Endothelial cell of umbilical vein (primary cell): ENCODE measurements at regions not wholly inside any gene's neighbourhood (a gene's known extent, or its start where the extent isn't known, plus 50 kb on each side); places are given as distances from the start of the nearest gene placed in this dataset.

Experiments
- BruUV-seq: library from RNA; stranded (reverse); fragments of 400-500 nt; replicated peaks from 2 replicates; lab custom pipeline; 2021; lab: Mats Ljungman, UMichigan
- CTCF ChIA-PET: fragments of 300-600, 350-600 bp; sonication (Branson Sonifier 250); formaldehyde crosslinking; loops from one replicate; lab custom pipeline; 2021; ENCODE audit warnings: antibody characterized with exemption, inconsistent platforms; lab: Charles Lee
- POLR2A ChIA-PET: fragments of 300-600, 350-600 bp; sonication (Branson Sonifier 250); formaldehyde crosslinking; loops from one replicate; lab custom pipeline; 2021; ENCODE audit warnings: antibody characterized with exemption, inconsistent platforms; lab: Charles Lee
- DNase-seq: peaks from one replicate; pipeline ENCODE4 v3.0.0-alpha.2; 2011; ENCODE audit warnings: low read depth, low spot score
- FAIRE-seq: peaks from 2 replicates; lab custom pipeline; 2011; peaks lifted over from hg19 to GRCh38; lab: Jason Lieb, UNC
- H2AFZ ChIP-seq: 2 replicates; pipeline ENCODE4 v1.6.0; 2012; ENCODE audit warnings: low read depth, low read length, control low read depth, inconsistent platforms
- H3K27ac ChIP-seq: 2 replicates; pipeline ENCODE4 v1.5.1; 2011; ENCODE audit warnings: low read depth, mild to moderate bottlenecking, control low read depth, low read length, moderate library complexity; ENCODE audit not compliant: insufficient read depth
- H3K27me3 ChIP-seq, 2 experiments: 2 replicates each; pipeline versions ENCODE4 v1.6.0 to v1.6.1; 2011; ENCODE audit warnings: low read length in 2 of 2, mixed read lengths in 1 of 2; ENCODE audit not compliant: control insufficient read depth in 2 of 2, insufficient read depth in 2 of 2
- H3K36me3 ChIP-seq, 2 experiments: 2 replicates in 1 of 2; 3 replicates in 1 of 2; pipeline ENCODE4 v1.5.1; 2011; ENCODE audit warnings: low read length in 2 of 2, mild to moderate bottlenecking in 1 of 2, moderate library complexity in 1 of 2; ENCODE audit not compliant: control insufficient read depth in 2 of 2, insufficient read depth in 2 of 2; ENCODE audit errors: extremely low read depth in 1 of 2
- H3K4me1 ChIP-seq: 3 replicates; pipeline ENCODE4 v1.5.1; 2011; ENCODE audit warnings: mild to moderate bottlenecking, low read length; ENCODE audit not compliant: control insufficient read depth, insufficient read depth; ENCODE audit errors: extremely low read depth
- H3K4me2 ChIP-seq: 2 replicates; pipeline ENCODE4 v1.6.1; 2011; ENCODE audit warnings: low read length, control low read depth, mixed read lengths; ENCODE audit not compliant: insufficient read depth
- H3K4me3 ChIP-seq, 3 experiments: fragments of 200-600 bp in 1 of 3; sonication (generic), shearing (Covaris generic) in 1 of 3; replicated peaks in 1 of 3; 2 replicates each; pipeline ENCODE4 v1.5.1; 2011 to 2016; ENCODE audit warnings: control low read depth in 3 of 3, low read length in 3 of 3, mild to moderate bottlenecking in 2 of 3, inconsistent platforms in 1 of 3, low read depth in 1 of 3, moderate library complexity in 1 of 3; ENCODE audit not compliant: insufficient read depth in 1 of 3
- H3K79me2 ChIP-seq: 2 replicates; pipeline ENCODE4 v1.6.0; 2012; ENCODE audit warnings: low read length, inconsistent platforms; ENCODE audit not compliant: control insufficient read depth, insufficient read depth
- H3K9ac ChIP-seq: replicated peaks from 2 replicates; pipeline ENCODE3; 2011; ENCODE audit warnings: low read length, control low read depth; ENCODE audit not compliant: insufficient read depth; ENCODE audit errors: extremely low read depth
- H3K9me1 ChIP-seq: replicated peaks from 3 replicates; pipeline ENCODE4 v1.6.0; 2011; ENCODE audit warnings: mild to moderate bottlenecking, low read length; ENCODE audit not compliant: control insufficient read depth, insufficient read depth; ENCODE audit errors: extremely low read depth
- H3K9me3 ChIP-seq: replicated peaks from 2 replicates; pipeline ENCODE4 v1.5.1; 2012; ENCODE audit warnings: low read length, inconsistent platforms; ENCODE audit not compliant: control insufficient read depth, insufficient read depth
- H4K20me1 ChIP-seq: replicated peaks from 2 replicates; pipeline ENCODE3; 2011; ENCODE audit warnings: mild to moderate bottlenecking, low read length; ENCODE audit not compliant: control insufficient read depth, insufficient read depth; ENCODE audit errors: extremely low read depth
- EZH2 ChIP-seq: IDR thresholded peaks from 2 replicates; pipeline ENCODE4 v1.6.1; 2012; ENCODE audit warnings: borderline replicate concordance, low read depth, mild to moderate bottlenecking, moderate library complexity, low read length, inconsistent platforms; ENCODE audit not compliant: severe bottlenecking
- FOS ChIP-seq: IDR thresholded peaks from 2 replicates; pipeline ENCODE4 v1.6.1; 2011; ENCODE audit warnings: mild to moderate bottlenecking, low read length, moderate library complexity, borderline replicate concordance; ENCODE audit not compliant: insufficient read depth
- GATA2 ChIP-seq: IDR thresholded peaks from 2 replicates; pipeline ENCODE4 v1.7.0; 2011; ENCODE audit warnings: low read depth, mild to moderate bottlenecking, moderate library complexity, mixed read lengths, low read length; ENCODE audit not compliant: insufficient read length, insufficient read depth
- JUN ChIP-seq: IDR thresholded peaks from 2 replicates; pipeline ENCODE4 v1.6.1; 2011; ENCODE audit warnings: borderline replicate concordance, low read depth; ENCODE audit not compliant: insufficient read length, insufficient read depth
- MYC ChIP-seq: IDR thresholded peaks from one replicate; pipeline ENCODE4 v1.6.1; 2011; ENCODE audit warnings: mild to moderate bottlenecking, low read depth, low read length
- POLR2A ChIP-seq: IDR thresholded peaks from 2 replicates; pipeline ENCODE4 v1.6.1; 2012; ENCODE audit warnings: low read depth, mild to moderate bottlenecking, control low read depth, low read length
- POLR2AphosphoS5 ChIP-seq: IDR thresholded peaks from 2 replicates; pipeline ENCODE4 v1.6.1; 2012; ENCODE audit warnings: low read depth, mild to moderate bottlenecking, control low read depth, low read length, moderate library complexity; ENCODE audit not compliant: insufficient read depth
- dilution Hi-C: fragments of 300-500 bp; cut with MboI; formaldehyde crosslinking; loops from one replicate; pipeline ENCODE4 v1.15.0; 2019; ENCODE audit warnings: low sequenced_read_pairs; ENCODE audit not compliant: extremely low pct_ligation_motif_present
- intact Hi-C: fragments of 100-400 bp; cut with micrococcal nuclease; formaldehyde crosslinking; loops from one replicate; pipeline ENCODE4 v1.10.0; 2022
- TF ChIP-seq, protein P1 (sequence below), 2 donors: IDR thresholded peaks; 1 replicate in 1 of 2; 2 replicates in 1 of 2; pipeline ENCODE4 v1.5.1; 2011; ENCODE audit warnings: low read length in 2 of 2, mild to moderate bottlenecking in 2 of 2, moderate library complexity in 2 of 2, control low read depth in 1 of 2, inconsistent platforms in 1 of 2, low read depth in 1 of 2; ENCODE audit not compliant: insufficient read depth in 1 of 2; ENCODE audit errors: extremely low read depth in 1 of 2
- TF ChIP-seq, protein P2 (sequence below): IDR thresholded peaks from 2 replicates; pipeline ENCODE4 v1.6.1; 2011; ENCODE audit not compliant: insufficient read depth, insufficient read length

DNA sequence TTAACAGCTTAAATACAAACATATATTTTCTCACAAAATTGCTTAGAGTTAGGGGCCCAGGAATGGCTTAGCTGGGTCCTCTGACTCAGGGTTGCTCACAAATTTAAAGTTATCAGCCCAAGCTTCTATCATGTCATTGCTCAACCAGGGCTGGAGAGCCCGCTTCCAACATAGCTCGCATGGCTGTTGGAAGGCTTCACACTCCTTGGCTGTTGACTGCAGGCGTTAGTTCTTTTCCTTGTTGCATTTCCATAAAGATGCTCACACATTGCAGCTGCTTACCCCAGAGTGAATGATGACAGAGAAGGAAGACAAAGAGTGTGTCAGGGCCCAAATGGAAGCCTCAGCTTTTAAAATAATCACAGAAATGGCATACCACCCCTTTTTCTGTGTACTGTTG is 62.9 kb upstream of the TFPI start:
- no peaks in the 10 kb centered on the region for H3K36me3 ChIP-seq
- no peaks in the 10 kb centered on the region for H3K9me3 ChIP-seq
- TF ChIP-seq, protein P1, sequence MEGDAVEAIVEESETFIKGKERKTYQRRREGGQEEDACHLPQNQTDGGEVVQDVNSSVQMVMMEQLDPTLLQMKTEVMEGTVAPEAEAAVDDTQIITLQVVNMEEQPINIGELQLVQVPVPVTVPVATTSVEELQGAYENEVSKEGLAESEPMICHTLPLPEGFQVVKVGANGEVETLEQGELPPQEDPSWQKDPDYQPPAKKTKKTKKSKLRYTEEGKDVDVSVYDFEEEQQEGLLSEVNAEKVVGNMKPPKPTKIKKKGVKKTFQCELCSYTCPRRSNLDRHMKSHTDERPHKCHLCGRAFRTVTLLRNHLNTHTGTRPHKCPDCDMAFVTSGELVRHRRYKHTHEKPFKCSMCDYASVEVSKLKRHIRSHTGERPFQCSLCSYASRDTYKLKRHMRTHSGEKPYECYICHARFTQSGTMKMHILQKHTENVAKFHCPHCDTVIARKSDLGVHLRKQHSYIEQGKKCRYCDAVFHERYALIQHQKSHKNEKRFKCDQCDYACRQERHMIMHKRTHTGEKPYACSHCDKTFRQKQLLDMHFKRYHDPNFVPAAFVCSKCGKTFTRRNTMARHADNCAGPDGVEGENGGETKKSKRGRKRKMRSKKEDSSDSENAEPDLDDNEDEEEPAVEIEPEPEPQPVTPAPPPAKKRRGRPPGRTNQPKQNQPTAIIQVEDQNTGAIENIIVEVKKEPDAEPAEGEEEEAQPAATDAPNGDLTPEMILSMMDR (IDR thresholded peaks at IDR 0.05; ENCODE audit: extremely low read depth in 1 of 2, insufficient read depth in 1 of 2, low read depth in 1 of 2, low read length in 2 of 2), result no peak
- no peak for TF ChIP-seq EZH2
- TF ChIP-seq, protein P2, sequence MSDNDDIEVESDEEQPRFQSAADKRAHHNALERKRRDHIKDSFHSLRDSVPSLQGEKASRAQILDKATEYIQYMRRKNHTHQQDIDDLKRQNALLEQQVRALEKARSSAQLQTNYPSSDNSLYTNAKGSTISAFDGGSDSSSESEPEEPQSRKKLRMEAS, result no peak
- TF ChIP-seq FOS, result no peak
- TF ChIP-seq GATA2, result no peak
- TF ChIP-seq POLR2A, result no peak
- TF ChIP-seq MYC, result no peak
- TF ChIP-seq JUN, result no peak
- TF ChIP-seq POLR2AphosphoS5, result no peak
- ChIA-PET CTCF (no interaction called here), POLR2A (no interaction called here)
- BruUV-seq, result no TSS peak
- no peak overlapping the region for H3K4me2 ChIP-seq
- H3K27me3 ChIP-seq, result no peaks in the 10 kb centered on the region
- dilution Hi-C loops (no loop called here), intact Hi-C loops (no loop called here)
- no peak overlapping the region for H3K27ac ChIP-seq
- H4K20me1 ChIP-seq, result no peaks in the 10 kb centered on the region
- H3K4me1 ChIP-seq, result no peaks in the 10 kb centered on the region
- H2AFZ ChIP-seq, result no peak overlapping the region
- H3K79me2 ChIP-seq, result no peaks in the 10 kb centered on the region
- no peaks in the 10 kb centered on the region for H3K9me1 ChIP-seq
- no peak overlapping the region for H3K9ac ChIP-seq
- FAIRE-seq (no peak), DNase-seq (no peak)
- H3K4me3 ChIP-seq, result no peak overlapping the region
